Activated B cell treated with CpG ODN at 0.5 μM for 24 hours (primary cell): ENCODE measurements at regions not wholly inside any gene's neighbourhood (a gene's known extent, or its start where the extent isn't known, plus 50 kb on each side); places are given as distances from the start of the nearest gene placed in this dataset.

Experiments
- ATAC-seq: fragments of 200-7000 bp; cut with Tn5 transposase; one replicate; pipeline ENCODE4 v1.10.0; 2021; ENCODE audit warnings: low read depth, mild to moderate bottlenecking, moderate library complexity
- CTCF ChIA-PET: fragments of 350-600 bp; sonication (Branson Sonifier 250); formaldehyde crosslinking; loops from one replicate; lab custom pipeline; 2021; ENCODE audit warnings: antibody characterized with exemption; lab: Charles Lee
- POLR2A ChIA-PET: fragments of 350-600 bp; sonication (Branson Sonifier 250); formaldehyde crosslinking; loops from one replicate; lab custom pipeline; 2021; ENCODE audit warnings: antibody characterized with exemption; lab: Charles Lee
- DNase-seq: peaks from one replicate; pipeline ENCODE4 v3.0.0; 2022
- H3K27ac Mint-ChIP-seq: one replicate; pipeline ENCODE4 v1.8.0; 2020; ENCODE audit warnings: mixed read lengths
- H3K27me3 Mint-ChIP-seq: one replicate; pipeline ENCODE4 v1.8.0; 2021; ENCODE audit warnings: mixed read lengths
- H3K36me3 Mint-ChIP-seq: one replicate; pipeline ENCODE4 v1.8.0; 2021; ENCODE audit warnings: low read depth, mixed read lengths
- H3K4me1 Mint-ChIP-seq: one replicate; pipeline ENCODE4 v1.8.0; 2021; ENCODE audit warnings: mixed read lengths
- H3K4me3 Mint-ChIP-seq: one replicate; pipeline ENCODE4 v1.8.0; 2020; ENCODE audit warnings: mild to moderate bottlenecking, mixed read lengths
- H3K9me3 Mint-ChIP-seq: one replicate; pipeline ENCODE4 v1.8.0; 2020; ENCODE audit warnings: mixed read lengths
- intact Hi-C: fragments of 100-400 bp; cut with micrococcal nuclease; formaldehyde crosslinking; loops from one replicate; pipeline ENCODE4 v1.15.1; 2024
- TF ChIP-seq, protein P1 (sequence below): fragments of 200-600 bp; IDR thresholded peaks from one replicate; pipeline ENCODE4 v1.8.0; 2022; ENCODE audit warnings: antibody characterized with exemption, mild to moderate bottlenecking

DNA sequence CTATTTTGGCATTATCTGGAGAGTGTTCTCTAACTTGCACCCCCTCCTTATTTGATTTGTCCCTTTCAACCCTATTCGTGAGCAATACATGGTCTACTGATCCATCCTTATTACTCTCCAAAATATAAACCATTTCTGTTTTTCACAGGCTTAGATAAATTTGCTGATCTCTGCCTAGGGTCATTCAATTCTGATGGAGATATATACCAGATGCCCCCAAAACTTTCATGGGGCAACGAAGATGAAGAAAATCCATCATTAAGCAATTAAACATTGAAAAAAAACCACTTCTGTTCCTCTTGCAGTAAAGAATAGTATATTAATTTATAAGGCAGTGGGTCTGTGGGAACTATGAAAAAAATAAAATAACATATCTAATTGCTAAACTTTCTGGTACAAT is 313.4 kb downstream of the CASP12 start:
- no peaks in the 10 kb centered on the region for H3K9me3 Mint-ChIP-seq
- TF ChIP-seq, protein P1, sequence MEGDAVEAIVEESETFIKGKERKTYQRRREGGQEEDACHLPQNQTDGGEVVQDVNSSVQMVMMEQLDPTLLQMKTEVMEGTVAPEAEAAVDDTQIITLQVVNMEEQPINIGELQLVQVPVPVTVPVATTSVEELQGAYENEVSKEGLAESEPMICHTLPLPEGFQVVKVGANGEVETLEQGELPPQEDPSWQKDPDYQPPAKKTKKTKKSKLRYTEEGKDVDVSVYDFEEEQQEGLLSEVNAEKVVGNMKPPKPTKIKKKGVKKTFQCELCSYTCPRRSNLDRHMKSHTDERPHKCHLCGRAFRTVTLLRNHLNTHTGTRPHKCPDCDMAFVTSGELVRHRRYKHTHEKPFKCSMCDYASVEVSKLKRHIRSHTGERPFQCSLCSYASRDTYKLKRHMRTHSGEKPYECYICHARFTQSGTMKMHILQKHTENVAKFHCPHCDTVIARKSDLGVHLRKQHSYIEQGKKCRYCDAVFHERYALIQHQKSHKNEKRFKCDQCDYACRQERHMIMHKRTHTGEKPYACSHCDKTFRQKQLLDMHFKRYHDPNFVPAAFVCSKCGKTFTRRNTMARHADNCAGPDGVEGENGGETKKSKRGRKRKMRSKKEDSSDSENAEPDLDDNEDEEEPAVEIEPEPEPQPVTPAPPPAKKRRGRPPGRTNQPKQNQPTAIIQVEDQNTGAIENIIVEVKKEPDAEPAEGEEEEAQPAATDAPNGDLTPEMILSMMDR, result no peak
- H3K4me3 Mint-ChIP-seq, result no peak overlapping the region
- no peak overlapping the region for H3K27ac Mint-ChIP-seq
- DNase-seq (no peak), ATAC-seq (no peak)
- H3K27me3 Mint-ChIP-seq, result peaks cover 18% of the 10 kb centered on the region
- intact Hi-C loops, result no loop called here
- CTCF ChIA-PET, result no interaction called here
- H3K36me3 Mint-ChIP-seq, result no peaks in the 10 kb centered on the region
- no peaks in the 10 kb centered on the region for H3K4me1 Mint-ChIP-seq
- POLR2A ChIA-PET, result no interaction called here

DNA sequence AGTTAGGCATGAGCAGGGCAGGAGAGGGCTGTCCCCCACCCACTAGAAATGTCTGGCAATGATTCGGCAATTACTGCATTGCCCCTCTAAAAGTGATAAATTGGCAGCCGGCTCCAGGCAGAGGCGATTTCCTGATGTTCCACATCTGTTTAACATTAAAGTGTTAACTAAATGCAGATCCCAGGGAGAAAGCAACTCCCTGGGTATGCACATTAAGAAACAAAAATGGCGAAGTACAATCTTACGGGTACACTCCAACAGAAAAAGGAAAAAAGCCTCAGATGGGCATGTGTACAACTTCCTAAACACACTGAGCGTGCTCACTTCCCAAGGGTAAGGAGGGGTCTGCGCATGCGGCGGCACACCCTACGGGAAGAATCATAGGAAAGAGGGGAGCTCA is 314.4 kb downstream of the CASP12 start:
- intact Hi-C loops, result no loop called here
- no peaks in the 10 kb centered on the region for H3K9me3 Mint-ChIP-seq

DNA sequence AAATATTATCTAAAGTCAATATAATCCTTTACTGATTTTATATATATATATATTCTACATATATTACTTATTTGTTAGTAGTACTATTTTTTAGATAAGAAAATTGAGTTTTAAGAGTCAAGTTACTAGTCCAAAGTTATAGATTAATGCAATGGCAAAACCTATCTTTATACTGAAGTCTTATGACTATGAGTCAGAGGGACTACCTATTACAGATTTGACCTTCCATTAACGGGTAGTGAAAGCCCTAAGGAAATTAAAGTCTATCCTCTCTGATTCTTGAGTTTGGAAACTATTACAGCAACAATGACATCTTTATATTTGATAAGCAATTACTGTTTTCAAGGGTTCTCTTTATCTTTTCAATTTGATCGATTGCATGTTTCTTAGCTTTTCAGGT is 315.8 kb downstream of the CASP12 start:
- CTCF ChIA-PET, result no interaction called here
- DNase-seq (no peak), ATAC-seq (no peak)
- intact Hi-C loops, result no loop called here
- Mint-ChIP-seq H3K4me1 (no peaks in the 10 kb centered on the region), H3K27me3 (peaks cover 18% of the 10 kb centered on the region), H3K36me3 (no peaks in the 10 kb centered on the region), H3K4me3 (no peak overlapping the region), H3K9me3 (peaks cover 3% of the 10 kb centered on the region), H3K27ac (no peak overlapping the region)
- POLR2A ChIA-PET, result no interaction called here
- TF ChIP-seq, protein P1, result no peak

More for the DNA sequence above, 314.4 kb downstream of the CASP12 start:
- ATAC-seq (no peak), DNase-seq (no peak)
- ChIA-PET POLR2A (no interaction called here), CTCF (no interaction called here)
- Mint-ChIP-seq H3K4me3 (no peak overlapping the region), H3K4me1 (no peaks in the 10 kb centered on the region), H3K27ac (no peak overlapping the region), H3K36me3 (no peaks in the 10 kb centered on the region), H3K27me3 (peaks cover 18% of the 10 kb centered on the region)
- TF ChIP-seq, protein P1, result no peak

DNA sequence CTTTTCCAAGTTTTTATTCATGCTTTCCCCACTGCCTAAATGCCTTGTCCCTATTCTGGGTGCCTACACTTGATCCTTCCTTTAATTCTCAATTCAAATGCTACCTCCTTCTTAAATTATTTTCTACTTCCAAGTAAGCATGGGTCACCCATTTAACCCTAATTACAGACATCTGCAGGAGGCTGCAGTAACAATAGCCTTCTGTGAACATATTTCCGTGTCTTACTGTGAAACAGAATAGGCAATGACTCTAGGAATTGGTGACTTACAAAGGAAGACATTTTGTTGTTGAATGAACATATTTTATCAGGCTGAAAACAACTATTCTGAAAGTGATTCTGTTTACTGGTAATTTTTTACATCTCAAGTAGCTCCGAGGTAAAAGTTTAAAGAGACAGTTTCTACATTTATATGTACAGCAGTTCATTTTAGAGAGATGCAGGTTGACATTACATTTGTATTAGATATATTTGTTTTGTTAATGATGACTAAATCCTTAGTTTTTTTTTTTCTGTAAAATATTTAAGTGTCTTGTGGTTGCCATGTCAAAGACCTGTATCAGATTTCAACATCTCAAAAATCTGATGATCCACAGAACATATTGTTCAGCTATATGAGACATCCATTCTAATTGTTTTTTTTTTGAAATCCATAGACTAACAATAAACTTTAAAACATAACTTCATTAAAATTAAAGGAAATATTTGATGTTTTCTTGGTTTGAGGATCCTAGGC is 316.8 kb downstream of the CASP12 start:
- Mint-ChIP-seq H3K36me3 (no peaks in the 10 kb centered on the region), H3K4me1 (no peaks in the 10 kb centered on the region), H3K27me3 (peaks cover 18% of the 10 kb centered on the region), H3K9me3 (peaks cover 3% of the 10 kb centered on the region), H3K4me3 (no peak overlapping the region), H3K27ac (no peak overlapping the region)
- POLR2A ChIA-PET, result no interaction called here
- TF ChIP-seq, protein P1, result no peak
- ATAC-seq (no peak), DNase-seq (no peak)
- CTCF ChIA-PET, result no interaction called here
- intact Hi-C loops, result no loop called here

DNA sequence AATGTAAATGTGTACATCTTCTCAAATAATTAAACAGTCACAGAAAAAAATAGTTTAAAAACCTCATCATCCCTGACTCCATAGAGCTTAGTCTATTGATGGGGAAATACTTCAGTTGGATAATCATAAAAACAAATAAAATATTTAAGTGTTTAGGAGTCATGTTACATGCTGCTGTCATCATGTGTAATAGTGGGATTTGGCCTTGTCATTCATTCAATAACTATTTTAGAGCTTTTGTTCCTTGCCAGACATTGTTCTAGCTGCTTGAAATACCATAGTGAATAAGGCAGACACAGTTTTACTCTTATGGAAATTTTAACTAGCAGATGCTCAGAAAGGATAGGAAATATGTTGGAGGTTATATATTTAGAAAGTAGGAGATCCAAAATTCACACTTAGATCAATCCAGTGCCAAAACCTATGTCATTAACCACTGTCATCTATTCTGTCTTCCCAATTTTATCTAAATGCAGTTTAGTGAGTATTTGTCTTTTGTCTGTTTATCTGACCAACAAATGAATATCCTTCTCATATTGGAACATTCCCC is 324.7 kb downstream of the CASP12 start:
- DNase-seq, result no peak
- no peak for ATAC-seq
- POLR2A ChIA-PET, result no interaction called here
- TF ChIP-seq, protein P1, result no peak
- H3K27me3 Mint-ChIP-seq, result no peaks in the 10 kb centered on the region
- intact Hi-C loops, result no loop called here
- no peak overlapping the region for H3K4me3 Mint-ChIP-seq
- no peak overlapping the region for H3K27ac Mint-ChIP-seq
- CTCF ChIA-PET, result no interaction called here
- H3K4me1 Mint-ChIP-seq, result no peaks in the 10 kb centered on the region
- peaks cover 6% of the 10 kb centered on the region for H3K9me3 Mint-ChIP-seq
- H3K36me3 Mint-ChIP-seq, result no peaks in the 10 kb centered on the region
